IMR-90 (cell line): ENCODE measurements at regions not wholly inside any gene's neighbourhood (a gene's known extent, or its start where the extent isn't known, plus 50 kb on each side); places are given as distances from the start of the nearest gene placed in this dataset.

Experiments used
- ATAC-seq: fragments of 200-7000 bp; cut with Tn5 transposase; 2 replicates; pipeline ENCODE4 v1.9.1; 2020; ENCODE audit warnings: low read depth, mild to moderate bottlenecking, moderate library complexity
- BruUV-seq: library from RNA; stranded (reverse); fragments of 400-500 nt; replicated peaks from 2 replicates; lab custom pipeline; 2021; lab: Mats Ljungman, UMichigan
- CTCF ChIA-PET: fragments of 300-600 bp; formaldehyde crosslinking; extraction: SDS; loops from one replicate; lab custom pipeline; 2021; ENCODE audit warnings: antibody characterized with exemption; lab: Yijun Ruan, JAX
- POLR2A ChIA-PET: fragments of 300-600 bp; sonication (Branson Sonifier 250); formaldehyde crosslinking; loops from one replicate; lab custom pipeline; 2022; ENCODE audit warnings: antibody characterized with exemption; ENCODE audit not compliant: unreplicated experiment; lab: Charles Lee
- DNase-seq: peaks from one replicate; pipeline ENCODE4 v3.0.0; 2013
- H2AFZ ChIP-seq: replicated peaks from 2 replicates; pipeline ENCODE3; 2013; ENCODE audit warnings: low read length, mild to moderate bottlenecking; ENCODE audit not compliant: poor library complexity
- H2AK5ac ChIP-seq: 2 replicates; pipeline ENCODE4 v1.6.1; 2013; ENCODE audit warnings: low read depth, low read length, inconsistent platforms
- H2AK9ac ChIP-seq: replicated peaks from 2 replicates; pipeline ENCODE3; 2013; ENCODE audit warnings: mild to moderate bottlenecking, low read depth, low read length, moderate library complexity; ENCODE audit not compliant: poor library complexity
- H2BK120ac ChIP-seq: 2 replicates; pipeline ENCODE4 v1.6.1; 2013; ENCODE audit warnings: low read depth, low read length, inconsistent platforms
- H2BK15ac ChIP-seq: 3 replicates; pipeline ENCODE4 v1.6.1; 2013; ENCODE audit warnings: low read depth, low read length, inconsistent platforms
- H2BK20ac ChIP-seq: 2 replicates; pipeline ENCODE4 v1.6.1; 2013; ENCODE audit warnings: low read depth, mild to moderate bottlenecking, inconsistent platforms, low read length, moderate library complexity
- H2BK5ac ChIP-seq: 2 replicates; pipeline ENCODE4 v1.6.1; 2013; ENCODE audit warnings: mild to moderate bottlenecking, low read depth, low read length, inconsistent platforms; ENCODE audit not compliant: poor library complexity, severe bottlenecking
- H3K14ac ChIP-seq: replicated peaks from 2 replicates; pipeline ENCODE4 v1.6.1; 2013; ENCODE audit warnings: low read depth, low read length, inconsistent platforms
- H3K18ac ChIP-seq: 2 replicates; pipeline ENCODE4 v1.6.1; 2013; ENCODE audit warnings: low read depth, low read length, control low read depth
- H3K23ac ChIP-seq: 2 replicates; pipeline ENCODE4 v1.6.1; 2013; ENCODE audit warnings: low read depth, low read length, inconsistent platforms
- H3K27ac ChIP-seq: 2 replicates; pipeline ENCODE4 v1.5.1; 2013; ENCODE audit warnings: mild to moderate bottlenecking, control low read depth, low read length; ENCODE audit not compliant: insufficient read depth
- H3K27me3 ChIP-seq: 2 replicates; pipeline ENCODE4 v1.6.1; 2013; ENCODE audit warnings: low read length; ENCODE audit not compliant: control insufficient read depth, insufficient read depth
- H3K36me3 ChIP-seq: 2 replicates; pipeline ENCODE4 v1.6.1; 2013; ENCODE audit warnings: low read length, mixed read lengths; ENCODE audit not compliant: control insufficient read depth, insufficient read depth
- H3K4ac ChIP-seq: 2 replicates; pipeline ENCODE4 v1.6.1; 2013; ENCODE audit warnings: low read depth, low read length, inconsistent platforms
- H3K4me1 ChIP-seq: 2 replicates; pipeline ENCODE4 v1.6.1; 2013; ENCODE audit warnings: low read length, mixed read lengths; ENCODE audit not compliant: control insufficient read depth, insufficient read depth
- H3K4me2 ChIP-seq: 2 replicates; pipeline ENCODE4 v1.6.1; 2013; ENCODE audit warnings: low read depth, mild to moderate bottlenecking, control low read depth, low read length, moderate library complexity
- H3K4me3 ChIP-seq: 2 replicates; pipeline ENCODE4 v1.5.1; 2013; ENCODE audit warnings: low read depth, mild to moderate bottlenecking, control low read depth, low read length, moderate library complexity; ENCODE audit not compliant: insufficient read depth
- H3K56ac ChIP-seq: 2 replicates; pipeline ENCODE4 v1.6.1; 2013; ENCODE audit warnings: low read length, inconsistent platforms; ENCODE audit not compliant: insufficient read depth; ENCODE audit errors: extremely low read depth
- H3K79me1 ChIP-seq, 2 experiments: 2 replicates each; pipeline ENCODE4 v1.6.1; 2013; ENCODE audit warnings: low read length in 2 of 2, inconsistent platforms in 1 of 2, low read depth in 1 of 2
- H3K9ac ChIP-seq: 2 replicates; pipeline ENCODE4 v1.6.1; 2013; ENCODE audit warnings: low read depth, low read length, control low read depth
- H3K9me1 ChIP-seq: 2 replicates; pipeline ENCODE4 v1.6.1; 2013; ENCODE audit warnings: low read length, inconsistent platforms; ENCODE audit not compliant: insufficient read depth
- H3K9me3 ChIP-seq: 2 replicates; pipeline ENCODE4 v1.6.1; 2013; ENCODE audit warnings: low read length; ENCODE audit not compliant: control insufficient read depth, insufficient read depth
- H4K20me1 ChIP-seq: 2 replicates; pipeline ENCODE4 v1.6.1; 2013; ENCODE audit warnings: low read length, inconsistent platforms; ENCODE audit not compliant: insufficient read depth
- H4K5ac ChIP-seq: 2 replicates; pipeline ENCODE4 v1.6.1; 2013; ENCODE audit warnings: mild to moderate bottlenecking, low read depth, low read length, control low read depth
- H4K8ac ChIP-seq, 2 experiments: 2 replicates each; pipeline ENCODE4 v1.6.1; 2013; ENCODE audit warnings: low read depth in 2 of 2, low read length in 2 of 2, control low read depth in 1 of 2, inconsistent platforms in 1 of 2
- H4K91ac ChIP-seq: 2 replicates; pipeline ENCODE4 v1.6.1; 2013; ENCODE audit warnings: low read depth, low read length, inconsistent platforms; ENCODE audit not compliant: insufficient read depth
- CEBPB ChIP-seq: IDR thresholded peaks from 2 replicates; pipeline ENCODE4 v1.6.1; 2012; ENCODE audit warnings: low read depth, low read length, improper control_type of control experiment
- CHD1 ChIP-seq: IDR thresholded peaks from 2 replicates; pipeline ENCODE4 v1.6.1; 2012; ENCODE audit warnings: low read depth, low read length, improper control_type of control experiment
- CTCF ChIP-seq: conservative IDR thresholded peaks from 2 replicates; pipeline ENCODE4 v1.5.1; 2012; ENCODE audit warnings: mild to moderate bottlenecking, low read depth, low read length, improper control_type of control experiment
- MAZ ChIP-seq: IDR thresholded peaks from 2 replicates; pipeline ENCODE4 v1.6.1; 2012; ENCODE audit warnings: low read depth, mild to moderate bottlenecking, low read length, improper control_type of control experiment, moderate library complexity, borderline replicate concordance
- NFE2L2 ChIP-seq: fragments of 150-350 bp; IDR thresholded peaks from 2 replicates; pipeline ENCODE4 v1.6.1; 2016; ENCODE audit warnings: low read depth, mild to moderate bottlenecking, low read length
- POLR2A ChIP-seq: IDR thresholded peaks from 2 replicates; pipeline ENCODE4 v1.6.1; 2012; ENCODE audit warnings: mild to moderate bottlenecking, low read depth, low read length
- RCOR1 ChIP-seq: IDR thresholded peaks from 2 replicates; pipeline ENCODE4 v1.6.1; 2012; ENCODE audit warnings: mild to moderate bottlenecking, low read length, improper control_type of control experiment; ENCODE audit not compliant: insufficient replicate concordance
- RFX5 ChIP-seq: IDR thresholded peaks from 2 replicates; pipeline ENCODE4 v1.8.0; 2012; ENCODE audit warnings: low read depth, mild to moderate bottlenecking, low read length, moderate library complexity
- SMC3 ChIP-seq: fragments of 150-350 bp; IDR thresholded peaks from 2 replicates; pipeline ENCODE4 v1.6.1; 2016; ENCODE audit warnings: low read depth, mild to moderate bottlenecking, antibody characterized with exemption, low read length, moderate library complexity
- dilution Hi-C: fragments of 300-500 bp; cut with HindIII; formaldehyde crosslinking; loops from one replicate; pipeline ENCODE4 v1.14.3; 2018; ENCODE audit warnings: low sequenced_read_pairs; ENCODE audit not compliant: unreplicated experiment
- in situ Hi-C: fragments of 300-500 bp; cut with MboI; formaldehyde crosslinking; loops from 3 replicates; pipeline ENCODE4 v1.14.3; 2019; ENCODE audit warnings: low sequenced_read_pairs, inconsistent platforms, mixed read lengths
- intact Hi-C: fragments of 100-400 bp; cut with micrococcal nuclease; formaldehyde crosslinking; loops from 2 replicates; pipeline ENCODE4 v1.10.0; 2022

- Histone ChIP-seq H2BK120ac (peak overlapping the region; percentile 49), H3K4me1 (peaks cover 10% of the 10 kb centered on the region), H3K9me3 (no peaks in the 10 kb centered on the region), H2AK9ac (no peak overlapping the region), H3K4ac (peak overlapping the region; percentile 58), H3K14ac (peak overlapping the region; percentile 51), H3K4me3 (no peak overlapping the region), H2BK15ac (no peak overlapping the region), H3K23ac (0 out of 2 replicates have a peak overlapping the region, but pooled peaks have one; percentile 12), H3K18ac (peak overlapping the region; percentile 3; the same call in 1 of the 2 replicates), H4K8ac (no peak overlapping the region; a peak in 1 of 4 replicates), H3K4me2 (no peak overlapping the region), H4K91ac (peak overlapping the region; percentile 50), H3K79me1 (no peaks in the 10 kb centered on the region), H3K9me1 (peaks cover 7% of the 10 kb centered on the region), H3K27ac (no peak overlapping the region), H2BK20ac (peak overlapping the region; percentile 53), H2AFZ (peak overlapping the region; percentile 29), H3K9ac (no peak overlapping the region), H3K56ac (no peak overlapping the region), H2BK5ac (no peak overlapping the region), H2AK5ac (peak overlapping the region; percentile 38; the same call in 1 of the 2 replicates), H4K5ac (no peak overlapping the region), H4K20me1 (no peaks in the 10 kb centered on the region), H3K36me3 (no peaks in the 10 kb centered on the region), H3K27me3 (no peaks in the 10 kb centered on the region)
- ChIA-PET CTCF (interaction anchor here (0.7 kb wide), 1 partner anchor 86 kb away, joined by 7 read pairs; no protein-coding TSS in a partner anchor), POLR2A (no interaction called here)
- intact Hi-C loops (no loop called here), in situ Hi-C loops (no loop called here), dilution Hi-C loops (no loop called here)
- DNase-seq, result peak; percentile 83
- TF ChIP-seq RCOR1 (no peak), NFE2L2 (no peak), SMC3 (no peak), RFX5 (no peak), MAZ (no peak), POLR2A (no peak), CHD1 (no peak), CTCF (no peak), CEBPB (no peak)
- no TSS peak for BruUV-seq
- ATAC-seq, result peak; percentile 59; the same call in 1 of the 2 replicates
Measured at GRCh38 chr9:99489060-99489413, 267.0 kb downstream of the SEC61B start.
